Testis (tissue), 2 donors: ENCODE measurements at regions not wholly inside any gene's neighbourhood (a gene's known extent, or its start where the extent isn't known, plus 50 kb on each side); places are given as distances from the start of the nearest gene placed in this dataset.

Experiments
- DNase-seq: peaks from one replicate; pipeline ENCODE4 v3.0.0-alpha.2; 2019
- H3K27ac ChIP-seq, 2 donors: fragments of 200-600 bp; sonication (generic); one replicate each; pipeline ENCODE4 v1.5.1; 2019
- H3K27me3 ChIP-seq: fragments of 200-600 bp; sonication (generic); one replicate; pipeline ENCODE4 v1.5.1; 2019
- H3K36me3 ChIP-seq: fragments of 200-600 bp; sonication (generic); one replicate; pipeline ENCODE4 v1.5.1; 2017; ENCODE audit warnings: low read depth; ENCODE audit errors: missing control alignments
- H3K4me1 ChIP-seq: fragments of 200-600 bp; sonication (generic); one replicate; pipeline ENCODE4 v1.5.1; 2019
- H3K4me3 ChIP-seq, 2 donors: fragments of 200-600 bp; sonication (generic); one replicate each; pipeline ENCODE4 v1.5.1; 2017 to 2019
- H3K9me3 ChIP-seq: fragments of 200-600 bp; sonication (generic); one replicate; pipeline ENCODE4 v1.5.1; 2017
- POLR2A ChIP-seq: fragments of 450-650 bp; IDR thresholded peaks from one replicate; pipeline ENCODE4 v1.6.1; 2017; ENCODE audit warnings: antibody characterized with exemption, mild to moderate bottlenecking, moderate library complexity
- WGBS, 2 donors: methylation state at CpG; one replicate each; pipeline ENCODE4 v1.1.5; 2018; 5-methylcytosine and 5-hydroxymethylcytosine counted together
- intact Hi-C: fragments of 100-400 bp; cut with DNase I; formaldehyde crosslinking; loops from one replicate; pipeline ENCODE4 v1.15.1; 2023; ENCODE audit warnings: low total_unique reads
- TF ChIP-seq, protein P1 (sequence below), 3 experiments: fragments of 450-650 bp in 2 of 3; fragments of 200-600 bp in 1 of 3; sonication (generic) in 1 of 3; IDR thresholded peaks; one replicate each; pipeline ENCODE4 v1.5.1; 2016 to 2019; ENCODE audit warnings: antibody characterized with exemption in 3 of 3, mild to moderate bottlenecking in 2 of 3, moderate library complexity in 1 of 3

DNA sequence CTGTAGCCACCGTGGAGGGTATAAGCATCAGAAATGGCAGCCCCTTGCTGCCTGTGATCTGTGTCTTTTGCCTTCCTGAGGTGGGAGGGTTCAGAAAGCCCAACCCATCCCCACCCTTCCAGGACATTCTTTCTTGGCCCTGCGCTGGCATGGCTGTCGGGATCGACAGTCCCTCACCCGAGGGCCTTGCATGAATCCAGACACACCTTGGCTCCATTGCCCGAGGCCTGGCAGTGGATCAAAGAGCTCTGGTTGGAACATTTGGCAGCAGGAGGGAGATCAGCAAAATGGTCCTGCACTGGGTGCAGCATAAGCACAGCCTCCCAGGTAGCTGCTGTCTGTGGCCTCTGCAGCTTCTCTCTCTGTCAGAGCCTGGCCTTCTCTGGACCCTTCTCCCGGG is 246.6 kb upstream of the MAF start:
- TF ChIP-seq POLR2A, result no peak
- TF ChIP-seq, protein P1, sequence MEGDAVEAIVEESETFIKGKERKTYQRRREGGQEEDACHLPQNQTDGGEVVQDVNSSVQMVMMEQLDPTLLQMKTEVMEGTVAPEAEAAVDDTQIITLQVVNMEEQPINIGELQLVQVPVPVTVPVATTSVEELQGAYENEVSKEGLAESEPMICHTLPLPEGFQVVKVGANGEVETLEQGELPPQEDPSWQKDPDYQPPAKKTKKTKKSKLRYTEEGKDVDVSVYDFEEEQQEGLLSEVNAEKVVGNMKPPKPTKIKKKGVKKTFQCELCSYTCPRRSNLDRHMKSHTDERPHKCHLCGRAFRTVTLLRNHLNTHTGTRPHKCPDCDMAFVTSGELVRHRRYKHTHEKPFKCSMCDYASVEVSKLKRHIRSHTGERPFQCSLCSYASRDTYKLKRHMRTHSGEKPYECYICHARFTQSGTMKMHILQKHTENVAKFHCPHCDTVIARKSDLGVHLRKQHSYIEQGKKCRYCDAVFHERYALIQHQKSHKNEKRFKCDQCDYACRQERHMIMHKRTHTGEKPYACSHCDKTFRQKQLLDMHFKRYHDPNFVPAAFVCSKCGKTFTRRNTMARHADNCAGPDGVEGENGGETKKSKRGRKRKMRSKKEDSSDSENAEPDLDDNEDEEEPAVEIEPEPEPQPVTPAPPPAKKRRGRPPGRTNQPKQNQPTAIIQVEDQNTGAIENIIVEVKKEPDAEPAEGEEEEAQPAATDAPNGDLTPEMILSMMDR (IDR thresholded peaks at IDR 0.05), result no peak
- H3K27me3 ChIP-seq, result no peaks in the 10 kb centered on the region
- H3K9me3 ChIP-seq, result no peaks in the 10 kb centered on the region
- H3K4me3 ChIP-seq, result no peak overlapping the region
- 77 to 91% methylated on average over 2 to 7 of the region's 7 CpGs for WGBS, 2 donors
- intact Hi-C loops, result no loop called here
- no peaks in the 10 kb centered on the region for H3K36me3 ChIP-seq
- no peaks in the 10 kb centered on the region for H3K4me1 ChIP-seq
- no peak overlapping the region for H3K27ac ChIP-seq
- no peak for DNase-seq

- WGBS, 2 donors, result 86 to 98% methylated on average over 7 of the region's 7 CpGs
- no peaks in the 10 kb centered on the region for H3K36me3 ChIP-seq
- H3K4me1 ChIP-seq, result no peaks in the 10 kb centered on the region
- no peak overlapping the region for H3K4me3 ChIP-seq
- no peaks in the 10 kb centered on the region for H3K9me3 ChIP-seq
- DNase-seq, result no peak
- no peaks in the 10 kb centered on the region for H3K27me3 ChIP-seq
- no peak for TF ChIP-seq POLR2A
- TF ChIP-seq, protein P1 (IDR thresholded peaks at IDR 0.05), result no peak
- no peak overlapping the region for H3K27ac ChIP-seq
- intact Hi-C loops, result no loop called here
Measured at GRCh38 chr16:79845734-79846135, 245.2 kb upstream of the MAF start.

DNA sequence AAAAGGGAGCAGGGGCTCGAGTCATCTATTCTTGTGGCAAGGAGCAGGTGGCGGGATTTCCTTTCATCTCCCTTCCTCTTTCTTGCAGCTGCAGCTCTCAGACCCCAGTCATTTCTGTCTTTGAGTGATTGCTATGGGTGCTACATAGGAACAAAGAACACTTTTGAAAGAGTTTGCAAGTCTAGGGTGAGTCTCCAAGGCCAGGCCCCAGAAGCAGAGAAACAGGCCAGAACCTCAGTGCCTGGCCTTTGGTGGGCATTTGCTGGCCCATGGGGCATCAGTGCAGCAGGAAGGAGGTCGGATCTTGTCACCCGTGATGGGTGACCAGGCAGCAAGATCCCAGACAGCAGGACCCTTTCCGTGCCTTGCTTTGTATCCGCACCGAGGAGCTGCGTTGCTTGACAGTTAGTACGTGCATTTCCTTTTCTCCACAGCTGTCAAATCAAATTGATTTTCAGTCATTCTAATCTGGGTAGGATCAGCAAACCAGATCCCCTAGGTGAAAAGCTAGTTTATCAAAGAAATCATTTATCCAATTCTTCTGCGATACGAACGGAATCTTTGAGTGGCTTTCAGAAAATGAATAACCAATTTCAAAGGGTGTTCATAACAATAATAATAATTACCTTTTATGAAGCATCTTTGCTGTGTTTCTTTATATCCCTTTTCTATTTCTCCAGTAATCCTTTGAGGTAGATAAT is 244.6 kb upstream of the MAF start:
- Histone ChIP-seq H3K9me3 (no peaks in the 10 kb centered on the region), H3K4me1 (no peaks in the 10 kb centered on the region), H3K27me3 (no peaks in the 10 kb centered on the region), H3K4me3 (no peak overlapping the region), H3K36me3 (no peaks in the 10 kb centered on the region), H3K27ac (no peak overlapping the region)
- WGBS, 2 donors, result 80 to 93% methylated on average over 12 of the region's 12 CpGs
- intact Hi-C loops, result no loop called here
- DNase-seq, result no peak
- TF ChIP-seq POLR2A, result no peak
- TF ChIP-seq, protein P1 (IDR thresholded peaks at IDR 0.05), result no peak

DNA sequence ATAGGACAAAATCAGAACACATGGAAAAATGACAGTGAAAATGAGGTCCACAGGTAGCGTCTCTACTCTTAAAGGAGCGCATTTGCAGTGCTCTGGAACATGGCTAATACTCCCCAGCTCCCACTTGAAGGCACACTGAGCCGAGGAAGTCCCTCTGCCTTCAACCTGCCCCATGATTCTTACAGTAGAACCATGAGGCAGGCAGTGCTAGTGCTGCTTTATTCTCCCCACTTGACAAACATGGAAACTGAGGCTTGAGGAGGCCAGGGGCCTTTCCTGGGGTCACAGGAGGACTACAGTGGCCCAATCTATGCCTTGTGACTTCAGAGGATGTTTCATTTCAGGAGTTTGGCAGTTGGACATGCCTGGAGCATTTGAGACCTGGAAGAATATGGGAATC is 244.1 kb upstream of the MAF start:
- no peak for TF ChIP-seq POLR2A
- TF ChIP-seq, protein P1 (IDR thresholded peaks at IDR 0.05), result no peak
- no peaks in the 10 kb centered on the region for H3K27me3 ChIP-seq
- H3K4me1 ChIP-seq, result peaks cover 4% of the 10 kb centered on the region
- no peaks in the 10 kb centered on the region for H3K36me3 ChIP-seq
- no peak overlapping the region for H3K27ac ChIP-seq
- H3K4me3 ChIP-seq, result no peak overlapping the region
- H3K9me3 ChIP-seq, result no peaks in the 10 kb centered on the region
- intact Hi-C loops, result no loop called here
- no peak for DNase-seq
- 100% methylated on average over 3 of the region's 3 CpGs for WGBS, 2 donors

- DNase-seq, result no peak
- H3K36me3 ChIP-seq, result no peaks in the 10 kb centered on the region
Measured at GRCh38 chr16:79843631-79844043, 243.1 kb upstream of the MAF start.

More at GRCh38 chr16:79843631-79844043, 243.1 kb upstream of the MAF start:
- Histone ChIP-seq H3K4me3 (no peak overlapping the region), H3K27ac (no peak overlapping the region), H3K9me3 (no peaks in the 10 kb centered on the region), H3K4me1 (peaks cover 11% of the 10 kb centered on the region), H3K27me3 (no peaks in the 10 kb centered on the region)
- whole genome bisulfite sequencing, 2 donors, result 93 to 100% methylated on average over 1 of the region's 1 CpG
- intact Hi-C loops, result no loop called here
- no peak for TF ChIP-seq POLR2A
- TF ChIP-seq, protein P1 (IDR thresholded peaks at IDR 0.05), result no peak
